Upper lobe of left lung (tissue), 4 donors: ENCODE measurements at regions not wholly inside any gene's neighbourhood (a gene's known extent, or its start where the extent isn't known, plus 50 kb on each side); places are given as distances from the start of the nearest gene placed in this dataset.

Experiments
- CTCF ChIP-seq, 6 experiments: fragments of 450-650 bp in 4 of 6; fragments of 200-600 bp in 2 of 6; sonication (generic) in 2 of 6; IDR thresholded peaks; one replicate each; pipeline ENCODE4 v1.5.1; 2016 to 2019; ENCODE audit warnings: antibody characterized with exemption in 6 of 6
- EP300 ChIP-seq, 4 donors: sonication (generic); formaldehyde crosslinking; IDR thresholded peaks; one replicate each; pipeline ENCODE4 v1.5.1; 2017; ENCODE audit warnings: antibody characterized with exemption in 4 of 4, control low read depth in 2 of 4
- POLR2A ChIP-seq, 4 donors: fragments of 450-650 bp; IDR thresholded peaks; one replicate each; pipeline ENCODE4 v1.5.1; 2016 to 2017; ENCODE audit warnings: antibody characterized with exemption in 4 of 4, mild to moderate bottlenecking in 2 of 4
- POLR2AphosphoS5 ChIP-seq, 2 donors: sonication (generic); formaldehyde crosslinking; IDR thresholded peaks; one replicate each; pipeline ENCODE4 v1.5.1; 2017; ENCODE audit warnings: antibody characterized with exemption in 2 of 2

- TF ChIP-seq CTCF (IDR thresholded peaks at IDR 0.05) (no peak), POLR2A (IDR thresholded peaks at IDR 0.05) (no peak), POLR2AphosphoS5 (IDR thresholded peaks at IDR 0.05) (no peak), EP300 (IDR thresholded peaks at IDR 0.05) (no peak)
These were observed 237.3 kb upstream of the SP8 start for GRCh38 chr7:21023841-21024484.
